HG02763 (cell line): ENCODE measurements at regions not wholly inside any gene's neighbourhood (a gene's known extent, or its start where the extent isn't known, plus 50 kb on each side); places are given as distances from the start of the nearest gene placed in this dataset.

ENCODE experiments used
- ATAC-seq: cut with Tn5 transposase; IDR thresholded peaks from one replicate; pipeline ENCODE4 v1.9.1; 2021; ENCODE audit warnings: mild to moderate bottlenecking, moderate library complexity; ENCODE audit not compliant: unreplicated experiment

- ATAC-seq: no peak
Observed at GRCh38 chr9:19513671-19514275, 105.0 kb downstream of the ACER2 start.

GRCh38 chr9:19512103-19512832 is 103.5 kb downstream of the ACER2 start:
- no peak for ATAC-seq

GRCh38 chr9:19511694-19512093 is 102.9 kb downstream of the ACER2 start:
- ATAC-seq: no peak

GRCh38 chr9:19510907-19511306 is 102.1 kb downstream of the ACER2 start:
- no peak for ATAC-seq
